Tibial nerve (tissue), 4 donors: ENCODE measurements at regions not wholly inside any gene's neighbourhood (a gene's known extent, or its start where the extent isn't known, plus 50 kb on each side); places are given as distances from the start of the nearest gene placed in this dataset.

Experiments
- DNase-seq, 2 donors: peaks; one replicate each; pipeline ENCODE4 v3.0.0-alpha.2; 2019; ENCODE audit warnings: low spot score in 2 of 2
- H3K27ac ChIP-seq, 4 donors: fragments of 200-600 bp; sonication (generic) in 3 of 4; one replicate each; pipeline ENCODE4 v1.5.1; 2017 to 2019; ENCODE audit warnings: mild to moderate bottlenecking in 1 of 4
- H3K27me3 ChIP-seq, 2 donors: fragments of 200-600 bp; sonication (generic) in 1 of 2; one replicate each; pipeline versions ENCODE4 v1.5.1 to v1.6.0; 2017 to 2019
- H3K36me3 ChIP-seq, 3 donors: fragments of 200-600 bp; sonication (generic); one replicate each; pipeline ENCODE4 v1.5.1; 2018 to 2019
- H3K4me1 ChIP-seq, 4 donors: fragments of 200-600 bp; sonication (generic) in 3 of 4; one replicate each; pipeline ENCODE4 v1.5.1; 2017 to 2019
- H3K4me3 ChIP-seq, 4 donors: fragments of 200-600 bp; sonication (generic) in 3 of 4; one replicate each; pipeline ENCODE4 v1.5.1; 2017 to 2019; ENCODE audit warnings: mild to moderate bottlenecking in 1 of 4, moderate library complexity in 1 of 4
- H3K9me3 ChIP-seq, 4 donors: fragments of 200-600 bp; sonication (generic) in 3 of 4; one replicate each; pipeline ENCODE4 v1.5.1; 2017 to 2019
- CTCF ChIP-seq, 5 experiments: fragments of 200-600 bp in 3 of 5; fragments of 450-650 bp in 2 of 5; sonication (generic) in 3 of 5; IDR thresholded peaks; one replicate each; pipeline ENCODE4 v1.5.1; 2016 to 2019; ENCODE audit warnings: antibody characterized with exemption in 5 of 5, mild to moderate bottlenecking in 3 of 5, moderate library complexity in 2 of 5
- EP300 ChIP-seq, 2 donors: sonication (generic); formaldehyde crosslinking; IDR thresholded peaks; one replicate each; pipeline ENCODE4 v1.6.1; 2017; ENCODE audit warnings: antibody characterized with exemption in 2 of 2, mild to moderate bottlenecking in 1 of 2
- POLR2A ChIP-seq, 2 donors: fragments of 450-650 bp; IDR thresholded peaks; one replicate each; pipeline ENCODE4 v1.6.1; 2017; ENCODE audit warnings: antibody characterized with exemption in 2 of 2, mild to moderate bottlenecking in 2 of 2, moderate library complexity in 2 of 2
- WGBS, 2 donors: methylation state at CpG; one replicate each; pipeline ENCODE4 v1.1.5; 2018; 5-methylcytosine and 5-hydroxymethylcytosine counted together

- WGBS, 2 donors, result 84 to 85% methylated on average over 5 of the region's 5 CpGs
- Histone ChIP-seq H3K9me3 (no peaks in the 10 kb centered on the region), H3K4me3 (no peak overlapping the region), H3K4me1 (no peaks in the 10 kb centered on the region), H3K27ac (no peak overlapping the region), H3K36me3 (no peaks in the 10 kb centered on the region), H3K27me3 (no peaks in the 10 kb centered on the region)
- TF ChIP-seq EP300 (IDR thresholded peaks at IDR 0.05), result no peak
- TF ChIP-seq POLR2A (IDR thresholded peaks at IDR 0.05), result no peak
- no peak for TF ChIP-seq CTCF (IDR thresholded peaks at IDR 0.05)
- no peak for DNase-seq
These were observed 154.0 kb downstream of the NDUFA12 start for GRCh38 chr12:94849411-94849976.

DNA sequence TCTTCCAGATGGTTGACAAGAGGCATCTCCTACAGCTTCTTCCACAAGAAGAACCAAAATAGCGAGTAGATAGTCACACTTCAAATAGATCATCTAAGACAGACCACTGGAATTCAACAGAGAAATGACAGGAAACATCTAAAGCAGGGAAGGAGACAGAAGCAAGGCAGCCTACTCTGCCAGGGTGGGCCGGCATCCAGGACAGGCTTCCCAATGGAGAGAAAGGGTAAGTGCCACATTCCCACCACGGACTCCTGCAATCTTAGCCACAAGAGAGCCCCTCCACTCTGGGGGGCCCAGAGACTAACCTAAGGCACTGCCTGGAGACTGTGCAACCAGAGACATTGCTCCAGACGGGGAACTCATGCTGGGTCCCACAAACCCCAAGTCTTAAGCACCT is 154.5 kb downstream of the NDUFA12 start:
- no peak for DNase-seq
- no peak for TF ChIP-seq EP300 (IDR thresholded peaks at IDR 0.05)
- no peak for TF ChIP-seq CTCF (IDR thresholded peaks at IDR 0.05)
- TF ChIP-seq POLR2A (IDR thresholded peaks at IDR 0.05), result no peak
- Histone ChIP-seq H3K4me3 (no peak overlapping the region), H3K27me3 (no peaks in the 10 kb centered on the region), H3K4me1 (no peaks in the 10 kb centered on the region), H3K27ac (no peak overlapping the region), H3K9me3 (no peaks in the 10 kb centered on the region), H3K36me3 (no peaks in the 10 kb centered on the region)
- 88 to 92% methylated on average over 4 of the region's 4 CpGs for WGBS, 2 donors

- Histone ChIP-seq H3K36me3 (no peaks in the 10 kb centered on the region), H3K4me1 (no peaks in the 10 kb centered on the region), H3K27ac (no peak overlapping the region), H3K4me3 (no peak overlapping the region), H3K27me3 (no peaks in the 10 kb centered on the region), H3K9me3 (no peaks in the 10 kb centered on the region)
- DNase-seq, result no peak
- no peak for TF ChIP-seq POLR2A (IDR thresholded peaks at IDR 0.05)
- no peak for TF ChIP-seq CTCF (IDR thresholded peaks at IDR 0.05)
- TF ChIP-seq EP300 (IDR thresholded peaks at IDR 0.05), result no peak
- WGBS, 2 donors, result 88 to 89% methylated on average over 8 of the region's 8 CpGs
These were observed 158.4 kb downstream of the NDUFA12 start for GRCh38 chr12:94845110-94845509.

DNA sequence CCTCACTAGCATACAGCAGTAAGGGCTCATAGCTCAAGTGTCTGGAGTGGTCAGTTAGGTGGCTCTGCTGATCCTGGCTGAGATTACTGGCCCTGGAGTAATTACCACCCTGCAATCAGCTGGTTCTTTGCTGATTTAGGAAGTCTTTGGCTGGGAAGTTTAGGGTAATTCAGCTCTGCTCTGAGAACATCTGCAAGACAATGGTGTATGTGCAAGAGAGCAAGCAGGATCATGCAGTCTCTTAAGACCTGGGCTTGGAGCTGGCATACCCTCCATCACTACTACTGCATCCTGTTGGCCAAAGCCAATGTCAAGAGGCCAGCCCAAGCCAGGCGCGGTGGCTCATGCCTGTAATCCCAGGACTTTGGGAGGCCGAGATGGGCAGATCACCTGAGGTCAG is 159.0 kb downstream of the NDUFA12 start:
- no peaks in the 10 kb centered on the region for H3K27me3 ChIP-seq
- no peaks in the 10 kb centered on the region for H3K36me3 ChIP-seq
- no peaks in the 10 kb centered on the region for H3K9me3 ChIP-seq
- 95 to 98% methylated on average over 3 of the region's 3 CpGs for WGBS, 2 donors
- H3K4me3 ChIP-seq, result no peak overlapping the region
- no peak for DNase-seq
- no peaks in the 10 kb centered on the region for H3K4me1 ChIP-seq
- no peak overlapping the region for H3K27ac ChIP-seq
- TF ChIP-seq CTCF (IDR thresholded peaks at IDR 0.05) (no peak), EP300 (IDR thresholded peaks at IDR 0.05) (no peak), POLR2A (IDR thresholded peaks at IDR 0.05) (no peak)

DNA sequence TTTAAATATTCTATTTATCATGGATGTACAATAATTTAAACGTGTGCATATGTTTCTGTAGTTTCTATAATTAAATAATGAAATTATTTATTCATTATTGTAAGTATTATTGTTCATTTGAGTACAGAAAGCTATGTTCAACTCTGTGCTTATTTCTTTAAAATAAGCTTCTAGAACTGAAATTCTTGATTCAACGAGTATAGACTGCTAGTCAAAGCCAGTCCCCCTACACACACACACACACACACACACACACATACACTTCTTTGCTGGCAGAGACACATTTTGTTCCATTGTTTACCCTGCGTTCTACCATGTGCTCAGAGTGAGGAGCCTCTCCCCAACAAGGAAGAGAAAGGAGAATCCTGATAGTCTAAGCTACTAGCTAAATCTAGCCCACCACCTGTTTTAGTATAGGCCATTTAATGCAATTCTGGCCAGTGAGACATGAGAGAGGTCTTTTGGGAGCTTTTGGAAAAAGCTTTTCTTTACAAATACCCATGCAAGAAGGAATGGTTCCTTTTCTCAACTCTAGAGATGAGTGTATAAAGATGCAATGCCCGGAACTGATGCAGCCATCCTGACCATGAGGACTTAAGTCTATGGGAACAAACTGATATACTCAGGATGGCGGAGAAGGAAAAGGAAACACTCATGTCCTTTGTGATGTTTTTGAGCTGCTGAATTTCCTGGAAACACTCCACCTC is 161.4 kb downstream of the NDUFA12 start:
- Histone ChIP-seq H3K27me3 (no peaks in the 10 kb centered on the region), H3K27ac (no peak overlapping the region), H3K9me3 (peaks cover 0 to 7% (median 2%) of the 10 kb centered on the region in 4 donors), H3K4me1 (peaks cover 0 to under 1% (median 0%) of the 10 kb centered on the region in 4 donors), H3K36me3 (no peaks in the 10 kb centered on the region), H3K4me3 (no peak overlapping the region)
- no peak for TF ChIP-seq CTCF (IDR thresholded peaks at IDR 0.05)
- no peak for TF ChIP-seq EP300 (IDR thresholded peaks at IDR 0.05)
- no peak for TF ChIP-seq POLR2A (IDR thresholded peaks at IDR 0.05)
- DNase-seq, result no peak
- 74 to 77% methylated on average over 5 of the region's 5 CpGs for WGBS, 2 donors
